Endodermal cell (in vitro differentiated cells): ENCODE measurements at regions not wholly inside any gene's neighbourhood (a gene's known extent, or its start where the extent isn't known, plus 50 kb on each side); places are given as distances from the start of the nearest gene placed in this dataset.
A peak's percentile ranks its signal among the peaks of the same experiment; 100 is the strongest.

ENCODE experiments used
- DNase-seq: peaks from one replicate; pipeline ENCODE4 v3.0.0-alpha.2; 2017
- H3K27ac ChIP-seq: 2 replicates; pipeline ENCODE4 v1.5.1; 2013; ENCODE audit warnings: mild to moderate bottlenecking, low read depth, low read length, moderate library complexity
- H3K27me3 ChIP-seq: 2 replicates; pipeline ENCODE4 v1.6.1; 2013; ENCODE audit warnings: mild to moderate bottlenecking, low read length, moderate library complexity; ENCODE audit not compliant: insufficient read depth, control insufficient read depth, poor library complexity, severe bottlenecking
- H3K36me3 ChIP-seq: 2 replicates; pipeline ENCODE4 v1.7.0; 2013; ENCODE audit warnings: mild to moderate bottlenecking, low read length, moderate library complexity; ENCODE audit not compliant: control insufficient read depth, insufficient read depth
- H3K4me1 ChIP-seq: one replicate; pipeline ENCODE4 v1.7.0; 2013; ENCODE audit warnings: low read length; ENCODE audit not compliant: control insufficient read depth, insufficient read depth
- H3K4me3 ChIP-seq: 2 replicates; pipeline ENCODE4 v1.5.1; 2013; ENCODE audit warnings: mild to moderate bottlenecking, low read length, moderate library complexity
- H3K9ac ChIP-seq: 2 replicates; pipeline ENCODE4 v1.6.1; 2013; ENCODE audit warnings: mild to moderate bottlenecking, low read length, moderate library complexity; ENCODE audit not compliant: poor library complexity, severe bottlenecking; ENCODE audit errors: extremely low read depth
- H3K9me3 ChIP-seq: 2 replicates; pipeline ENCODE4 v1.6.1; 2013; ENCODE audit warnings: mild to moderate bottlenecking, low read length, moderate library complexity; ENCODE audit not compliant: control insufficient read depth
- H3K27ac Mint-ChIP-seq: 2 replicates; pipeline ENCODE4 v1.8.0; 2020; ENCODE audit warnings: mixed read lengths
- H3K27me3 Mint-ChIP-seq: 2 replicates; pipeline ENCODE4 v1.8.0; 2021; ENCODE audit warnings: mild to moderate bottlenecking, mixed read lengths; ENCODE audit not compliant: insufficient read depth
- H3K36me3 Mint-ChIP-seq: 2 replicates; pipeline ENCODE4 v1.8.0; 2020; ENCODE audit warnings: low read depth, mixed read lengths
- H3K4me1 Mint-ChIP-seq: 2 replicates; pipeline ENCODE4 v1.8.0; 2020; ENCODE audit warnings: mixed read lengths
- H3K4me3 Mint-ChIP-seq: 2 replicates; pipeline ENCODE4 v1.8.0; 2020; ENCODE audit warnings: mild to moderate bottlenecking, moderate library complexity, mixed read lengths
- H3K9me3 Mint-ChIP-seq: 2 replicates; pipeline ENCODE4 v1.8.0; 2020; ENCODE audit warnings: mild to moderate bottlenecking, mixed read lengths
- WGBS, 2 experiments: methylation state at CpG; one replicate each; pipeline versions ENCODE4 v1.1.5 to v1.1.7; 2013; ENCODE audit warnings: missing lambda C conversion rate in 2 of 2, mixed read lengths in 1 of 2; ENCODE audit not compliant: insufficient coverage in 1 of 2, insufficient read length in 1 of 2; 5-methylcytosine and 5-hydroxymethylcytosine counted together
- TF ChIP-seq, protein P1 (sequence below): fragments of 200-600 bp; sonication (generic); conservative IDR thresholded peaks from 2 replicates; pipeline ENCODE4 v1.5.0; 2021; ENCODE audit warnings: antibody characterized with exemption, mild to moderate bottlenecking

DNA sequence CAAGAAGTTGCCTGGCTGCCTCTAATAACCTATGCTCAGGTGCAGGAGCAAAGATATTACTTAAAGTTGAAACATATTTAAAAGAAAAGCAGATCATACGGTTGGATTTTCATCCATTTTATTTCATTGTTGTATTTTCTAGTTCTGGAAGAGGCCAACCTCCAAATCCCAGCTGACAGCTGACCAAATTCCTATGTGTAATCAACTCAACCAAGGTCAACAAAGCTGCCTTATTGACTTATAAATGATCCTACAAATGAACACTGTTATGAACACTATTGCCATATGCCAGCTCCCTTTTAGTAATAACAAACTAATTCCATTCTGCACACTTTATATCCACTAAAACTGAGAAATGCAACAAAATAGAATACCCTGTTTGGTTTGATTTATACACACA is 1537.4 kb downstream of the SLITRK1 start:
- Mint-ChIP-seq H3K4me1 (no peaks in the 10 kb centered on the region), H3K27ac (no peak overlapping the region), H3K36me3 (no peaks in the 10 kb centered on the region), H3K9me3 (no peaks in the 10 kb centered on the region), H3K27me3 (no peaks in the 10 kb centered on the region), H3K4me3 (no peak overlapping the region)
- Histone ChIP-seq H3K9me3 (no peaks in the 10 kb centered on the region), H3K27ac (no peak overlapping the region), H3K36me3 (no peaks in the 10 kb centered on the region), H3K9ac (no peak overlapping the region), H3K4me3 (no peak overlapping the region), H3K4me1 (no peaks in the 10 kb centered on the region), H3K27me3 (no peaks in the 10 kb centered on the region)
- whole genome bisulfite sequencing, 2 experiments, result 80 to 100% methylated on average over 1 of the region's 1 CpG
- no peak for DNase-seq
- TF ChIP-seq, protein P1, sequence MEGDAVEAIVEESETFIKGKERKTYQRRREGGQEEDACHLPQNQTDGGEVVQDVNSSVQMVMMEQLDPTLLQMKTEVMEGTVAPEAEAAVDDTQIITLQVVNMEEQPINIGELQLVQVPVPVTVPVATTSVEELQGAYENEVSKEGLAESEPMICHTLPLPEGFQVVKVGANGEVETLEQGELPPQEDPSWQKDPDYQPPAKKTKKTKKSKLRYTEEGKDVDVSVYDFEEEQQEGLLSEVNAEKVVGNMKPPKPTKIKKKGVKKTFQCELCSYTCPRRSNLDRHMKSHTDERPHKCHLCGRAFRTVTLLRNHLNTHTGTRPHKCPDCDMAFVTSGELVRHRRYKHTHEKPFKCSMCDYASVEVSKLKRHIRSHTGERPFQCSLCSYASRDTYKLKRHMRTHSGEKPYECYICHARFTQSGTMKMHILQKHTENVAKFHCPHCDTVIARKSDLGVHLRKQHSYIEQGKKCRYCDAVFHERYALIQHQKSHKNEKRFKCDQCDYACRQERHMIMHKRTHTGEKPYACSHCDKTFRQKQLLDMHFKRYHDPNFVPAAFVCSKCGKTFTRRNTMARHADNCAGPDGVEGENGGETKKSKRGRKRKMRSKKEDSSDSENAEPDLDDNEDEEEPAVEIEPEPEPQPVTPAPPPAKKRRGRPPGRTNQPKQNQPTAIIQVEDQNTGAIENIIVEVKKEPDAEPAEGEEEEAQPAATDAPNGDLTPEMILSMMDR, result no peak

DNA sequence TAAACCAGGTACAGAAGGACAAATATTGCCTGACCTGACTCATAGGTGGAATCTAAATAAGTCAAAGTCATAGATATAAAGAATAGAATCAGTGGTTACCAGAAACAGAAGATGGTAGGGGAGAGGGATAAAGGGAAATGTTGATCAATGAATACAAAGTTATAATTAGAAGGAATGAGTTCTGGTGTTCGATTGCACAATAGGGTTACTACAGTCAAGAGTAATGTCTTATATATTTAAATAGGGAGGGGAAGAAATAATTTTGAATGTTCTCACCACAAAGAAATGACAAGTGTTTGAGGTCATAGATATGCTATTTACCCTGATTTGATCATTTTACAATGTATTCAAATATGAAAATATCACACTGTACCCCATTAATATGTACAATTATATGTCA is 1541.2 kb downstream of the SLITRK1 start:
- TF ChIP-seq, protein P1, result no peak
- no peak overlapping the region for H3K27ac Mint-ChIP-seq
- Histone ChIP-seq H3K9ac (no peak overlapping the region), H3K27ac (no peak overlapping the region), H3K4me1 (no peaks in the 10 kb centered on the region), H3K36me3 (no peaks in the 10 kb centered on the region), H3K4me3 (no peak overlapping the region), H3K27me3 (no peaks in the 10 kb centered on the region), H3K9me3 (no peaks in the 10 kb centered on the region)
- H3K4me1 Mint-ChIP-seq, result no peaks in the 10 kb centered on the region
- 95% methylated on average over 1 of the region's 1 CpG; no CpG with 5 or more reads in 1 of the 2 experiments for WGBS, 2 experiments
- no peak for DNase-seq
- H3K9me3 Mint-ChIP-seq, result no peaks in the 10 kb centered on the region
- H3K4me3 Mint-ChIP-seq, result no peak overlapping the region
- H3K36me3 Mint-ChIP-seq, result no peaks in the 10 kb centered on the region
- H3K27me3 Mint-ChIP-seq, result no peaks in the 10 kb centered on the region

DNA sequence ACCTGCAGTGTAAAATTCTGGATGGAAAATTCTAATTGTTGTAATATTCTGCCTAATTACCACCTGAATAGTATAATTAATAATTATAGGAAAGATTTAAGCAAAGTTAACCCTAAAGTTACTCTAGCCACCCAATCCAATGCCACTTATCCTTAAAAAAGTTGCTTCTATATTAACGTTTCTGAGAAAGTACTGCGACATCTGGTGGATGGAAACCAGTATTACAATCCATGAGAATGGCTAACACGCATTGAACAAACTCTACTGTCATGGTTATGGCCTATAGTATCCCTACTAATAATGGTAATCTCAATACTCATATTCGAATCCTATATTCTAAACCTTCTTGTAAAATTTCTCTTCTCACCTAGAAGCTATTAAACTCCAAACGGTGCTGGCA is 1551.8 kb downstream of the SLITRK1 start:
- WGBS, 2 experiments, result 83 to 93% methylated on average over 3 to 5 of the region's 5 CpGs
- no peaks in the 10 kb centered on the region for H3K27me3 Mint-ChIP-seq
- no peak overlapping the region for H3K27ac ChIP-seq
- TF ChIP-seq, protein P1, result peak; percentile 79
- peaks cover 3% of the 10 kb centered on the region for H3K4me1 ChIP-seq
- no peaks in the 10 kb centered on the region for H3K36me3 ChIP-seq
- no peak overlapping the region for H3K9ac ChIP-seq
- no peak overlapping the region for H3K27ac Mint-ChIP-seq
- no peak overlapping the region for H3K4me3 ChIP-seq
- H3K36me3 Mint-ChIP-seq, result peaks cover 9% of the 10 kb centered on the region
- no peak for DNase-seq
- H3K4me1 Mint-ChIP-seq, result peaks cover 14% of the 10 kb centered on the region
- no peaks in the 10 kb centered on the region for H3K27me3 ChIP-seq
- H3K9me3 ChIP-seq, result peaks cover 16% of the 10 kb centered on the region
- no peak overlapping the region for H3K4me3 Mint-ChIP-seq
- H3K9me3 Mint-ChIP-seq, result peaks cover 11% of the 10 kb centered on the region
